Activated T-helper 17 cell treated with anti-CD3 and anti-CD28 coated beads, Interleukin-2, amount 50 U/mL, for 72 hours (primary cell): ENCODE measurements at regions not wholly inside any gene's neighbourhood (a gene's known extent, or its start where the extent isn't known, plus 50 kb on each side); places are given as distances from the start of the nearest gene placed in this dataset.
"Not testable (repeated sequence)": the region's sequence is repeated elsewhere in the genome, so short reads cannot be mapped to it uniquely, and the experiment has no call there.

ENCODE experiments used
- ATAC-seq: fragments of 150-1000 bp; cut with Tn5 transposase; replicated peaks from 2 replicates; pipeline ENCODE4 v1.10.0; 2021; ENCODE audit warnings: mild to moderate bottlenecking, moderate library complexity
- H3K27ac Mint-ChIP-seq: one replicate; pipeline ENCODE4 v1.8.0; 2022; ENCODE audit warnings: mixed read lengths
- H3K27me3 Mint-ChIP-seq: one replicate; pipeline ENCODE4 v1.8.0; 2022; ENCODE audit warnings: mixed read lengths
- H3K36me3 Mint-ChIP-seq: one replicate; pipeline ENCODE4 v1.8.0; 2022; ENCODE audit warnings: low read depth, mild to moderate bottlenecking, mixed read lengths
- H3K4me1 Mint-ChIP-seq: one replicate; pipeline ENCODE4 v1.8.0; 2022; ENCODE audit warnings: mixed read lengths
- H3K4me3 Mint-ChIP-seq: one replicate; pipeline ENCODE4 v1.8.0; 2022; ENCODE audit warnings: mild to moderate bottlenecking, mixed read lengths
- H3K9me3 Mint-ChIP-seq: one replicate; pipeline ENCODE4 v1.8.0; 2022; ENCODE audit warnings: mixed read lengths

GRCh38 chr11:81839016-81839415 is 894.6 kb downstream of the FAM181B start:
- Mint-ChIP-seq H3K4me3 (no peak overlapping the region), H3K36me3 (no peaks in the 10 kb centered on the region), H3K27ac (no peak overlapping the region), H3K27me3 (no peaks in the 10 kb centered on the region), H3K4me1 (no peaks in the 10 kb centered on the region), H3K9me3 (no peaks in the 10 kb centered on the region)
- no peak for ATAC-seq

- H3K36me3 Mint-ChIP-seq: no peaks in the 10 kb centered on the region
- H3K27me3 Mint-ChIP-seq: no peaks in the 10 kb centered on the region
- no peak for ATAC-seq
- H3K9me3 Mint-ChIP-seq: peaks cover 6% of the 10 kb centered on the region
- H3K27ac Mint-ChIP-seq: no peak overlapping the region
- H3K4me3 Mint-ChIP-seq: no peak overlapping the region
- no peaks in the 10 kb centered on the region for H3K4me1 Mint-ChIP-seq
These were observed 903.7 kb downstream of the FAM181B start for GRCh38 chr11:81829976-81830375.

- Mint-ChIP-seq H3K27me3 (no peaks in the 10 kb centered on the region), H3K4me1 (no peaks in the 10 kb centered on the region), H3K27ac (no peak overlapping the region), H3K9me3 (no peaks in the 10 kb centered on the region), H3K36me3 (no peaks in the 10 kb centered on the region), H3K4me3 (no peak overlapping the region)
- no peak for ATAC-seq
These were observed 908.3 kb downstream of the FAM181B start for GRCh38 chr11:81825346-81825745.

- H3K4me3 Mint-ChIP-seq: no peak overlapping the region
- H3K9me3 Mint-ChIP-seq: peaks cover 3% of the 10 kb centered on the region
- H3K27me3 Mint-ChIP-seq: no peaks in the 10 kb centered on the region
- ATAC-seq: no peak
- H3K36me3 Mint-ChIP-seq: no peaks in the 10 kb centered on the region
- H3K4me1 Mint-ChIP-seq: no peaks in the 10 kb centered on the region
- no peak overlapping the region for H3K27ac Mint-ChIP-seq
These were observed 914.2 kb downstream of the FAM181B start for GRCh38 chr11:81819462-81819861.

DNA sequence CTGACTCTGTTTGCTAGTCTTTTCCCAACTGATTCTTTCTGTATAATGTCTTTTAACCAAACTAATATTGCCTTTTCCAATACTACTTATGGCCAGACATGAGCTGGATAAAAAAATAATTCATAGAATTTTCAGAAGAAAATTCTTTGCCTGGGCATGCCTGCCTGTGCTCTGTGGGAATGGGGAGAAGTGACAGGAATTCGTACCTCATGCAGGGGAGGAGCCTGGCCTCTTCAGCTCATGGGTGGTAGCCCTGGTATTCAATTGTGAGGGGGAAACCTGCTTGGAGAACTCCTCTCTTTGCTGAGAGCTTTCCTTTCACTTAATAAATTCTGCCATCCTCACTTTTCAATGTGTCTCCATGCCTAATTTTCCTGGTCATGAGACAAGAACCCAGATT is 928.8 kb downstream of the FAM181B start:
- H3K36me3 Mint-ChIP-seq: no peaks in the 10 kb centered on the region

DNA sequence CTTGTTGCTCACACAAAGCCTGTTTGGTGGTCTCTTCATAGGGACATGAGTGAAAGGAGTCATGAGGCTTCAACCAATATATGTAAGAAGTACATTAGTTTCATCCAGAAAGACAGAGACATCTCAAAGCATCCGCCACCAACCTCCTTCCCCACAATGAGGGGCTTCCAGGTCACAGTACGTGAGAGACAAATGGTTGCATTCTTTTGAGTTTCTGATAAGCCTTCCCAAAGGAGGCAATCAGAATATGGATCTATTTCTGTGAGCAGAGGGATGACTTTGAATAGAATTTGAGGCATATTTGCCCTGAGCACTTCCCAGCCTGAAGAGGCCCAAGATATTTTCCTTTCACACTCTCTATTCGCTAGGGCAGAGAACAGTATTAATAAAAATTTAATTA is 931.1 kb downstream of the FAM181B start:
- H3K9me3 Mint-ChIP-seq: no peaks in the 10 kb centered on the region
- ATAC-seq: no peak
- H3K4me1 Mint-ChIP-seq: no peaks in the 10 kb centered on the region
- H3K36me3 Mint-ChIP-seq: no peaks in the 10 kb centered on the region
- H3K27me3 Mint-ChIP-seq: no peaks in the 10 kb centered on the region
- H3K27ac Mint-ChIP-seq: no peak overlapping the region
- no peak overlapping the region for H3K4me3 Mint-ChIP-seq

More for the DNA sequence above, 928.8 kb downstream of the FAM181B start:
- Mint-ChIP-seq H3K27ac (no peak overlapping the region), H3K4me1 (no peaks in the 10 kb centered on the region), H3K9me3 (no peaks in the 10 kb centered on the region), H3K27me3 (no peaks in the 10 kb centered on the region), H3K4me3 (no peak overlapping the region)
- no peak for ATAC-seq

DNA sequence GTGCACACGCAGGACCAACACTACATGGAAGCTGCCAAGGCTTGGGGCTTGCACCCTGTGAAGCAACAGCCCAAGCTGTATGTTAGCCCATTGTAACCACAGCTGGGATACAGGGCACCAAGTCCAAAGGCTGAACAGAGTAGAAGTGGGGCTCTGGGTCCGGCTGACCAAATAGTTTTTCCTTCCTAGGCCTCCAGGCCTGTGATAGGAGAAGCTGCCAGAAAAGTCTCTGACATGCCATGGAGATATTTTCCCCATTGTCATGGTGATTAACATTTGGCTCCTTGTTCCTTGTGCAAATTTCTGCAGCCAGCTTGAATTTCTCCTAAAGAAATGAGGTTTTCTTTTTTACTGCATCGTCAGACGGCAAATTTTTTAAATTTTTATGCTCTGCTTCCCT is 941.2 kb downstream of the FAM181B start:
- Mint-ChIP-seq H3K4me1 (peaks cover 4% of the 10 kb centered on the region), H3K9me3 (peaks cover 3% of the 10 kb centered on the region), H3K4me3 (no peak overlapping the region), H3K36me3 (no peaks in the 10 kb centered on the region), H3K27me3 (no peaks in the 10 kb centered on the region), H3K27ac (no peak overlapping the region)
- no peak for ATAC-seq

DNA sequence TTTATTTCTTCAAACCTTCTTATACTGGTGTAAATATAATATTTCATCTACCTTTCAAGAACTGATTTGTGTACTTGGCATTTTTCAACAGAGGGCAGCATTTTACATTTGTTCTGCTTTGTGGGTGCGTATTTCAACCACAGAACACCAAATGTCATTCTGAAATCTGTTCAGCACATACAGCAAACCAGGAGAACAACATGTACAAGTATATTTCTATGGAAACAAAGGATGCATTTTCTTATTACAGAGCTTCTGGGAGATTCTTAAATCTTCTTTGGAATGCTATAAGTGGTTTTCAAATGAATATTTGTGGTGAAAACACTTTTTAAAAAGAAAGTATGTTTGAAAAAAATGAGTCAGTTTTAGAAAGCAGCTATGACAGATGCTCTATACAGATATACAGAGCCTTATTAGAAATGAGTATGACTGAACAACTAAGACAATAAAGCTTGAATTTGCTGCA is 946.0 kb downstream of the FAM181B start:
- Mint-ChIP-seq H3K4me1 (peaks cover 4% of the 10 kb centered on the region), H3K36me3 (no peaks in the 10 kb centered on the region), H3K4me3 (no peak overlapping the region), H3K27me3 (no peaks in the 10 kb centered on the region), H3K27ac (no peak overlapping the region), H3K9me3 (no peaks in the 10 kb centered on the region)
- peak; percentile 76 for ATAC-seq

DNA sequence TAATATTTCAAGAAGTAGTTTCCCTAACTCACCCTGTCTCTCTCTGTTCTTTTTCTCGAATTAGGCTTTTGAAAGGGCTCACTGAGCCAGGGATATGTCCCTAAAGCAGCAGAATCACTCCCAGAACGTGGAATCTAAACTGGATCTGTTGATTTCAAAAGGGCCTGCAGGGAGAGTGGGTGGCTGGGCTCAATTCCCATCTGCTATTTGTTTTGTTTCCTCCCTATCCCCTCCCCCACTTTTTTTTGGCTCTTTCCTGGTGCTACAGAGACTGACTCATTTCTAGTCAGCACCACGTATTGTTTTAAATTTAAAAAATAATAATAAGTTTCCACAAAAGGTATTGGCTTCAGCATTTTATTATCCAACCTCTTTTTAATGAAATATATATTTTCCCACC is 961.5 kb downstream of the FAM181B start:
- Mint-ChIP-seq H3K27me3 (no peaks in the 10 kb centered on the region), H3K4me3 (no peak overlapping the region), H3K9me3 (no peaks in the 10 kb centered on the region), H3K36me3 (no peaks in the 10 kb centered on the region), H3K4me1 (no peaks in the 10 kb centered on the region), H3K27ac (no peak overlapping the region)
- no peak for ATAC-seq

GRCh38 chr11:81769906-81770305 is 963.8 kb downstream of the FAM181B start:
- not testable (repeated sequence) for H3K4me3 Mint-ChIP-seq, ATAC-seq, H3K27ac Mint-ChIP-seq, H3K27me3 Mint-ChIP-seq, H3K9me3 Mint-ChIP-seq, H3K4me1 Mint-ChIP-seq, H3K36me3 Mint-ChIP-seq

DNA sequence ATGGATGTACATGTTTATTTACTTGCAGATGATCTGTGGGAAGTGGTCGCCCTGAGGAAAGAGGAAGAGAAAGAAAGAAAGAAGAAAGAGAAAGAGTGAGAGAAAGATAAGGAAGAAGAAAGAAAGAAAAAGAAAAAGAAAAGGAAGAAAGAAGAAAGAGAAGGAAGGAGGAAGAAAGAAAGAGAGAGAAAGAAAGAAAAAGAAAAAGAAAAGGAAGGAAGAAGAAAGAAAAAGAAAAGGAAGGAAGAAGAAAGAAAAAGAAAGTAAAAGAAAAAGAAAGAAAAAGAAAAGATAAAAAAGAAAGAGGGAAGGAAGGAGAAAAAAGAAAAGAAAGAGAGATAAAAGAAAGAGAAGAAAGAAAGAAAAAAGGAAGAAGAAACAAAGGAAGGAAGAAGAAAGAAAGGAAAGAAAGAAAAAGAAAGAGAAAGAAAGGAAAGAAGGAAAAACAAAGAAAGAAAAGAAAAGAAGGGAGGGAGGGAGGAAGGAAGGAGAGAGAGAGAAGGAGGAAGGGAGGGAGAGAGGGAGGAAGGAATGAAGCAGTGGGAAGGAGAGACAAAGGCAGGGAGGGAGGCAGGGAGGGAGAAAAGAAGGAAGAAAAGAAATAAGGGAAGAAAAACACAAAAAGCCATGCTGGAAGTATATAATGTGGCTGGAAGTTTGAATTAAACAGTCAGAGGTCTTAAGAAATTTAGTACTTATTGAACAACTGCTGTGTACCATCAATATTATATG is 976.6 kb downstream of the FAM181B start:
- Mint-ChIP-seq H3K4me1 (no peaks in the 10 kb centered on the region), H3K36me3 (no peaks in the 10 kb centered on the region), H3K9me3 (no peaks in the 10 kb centered on the region), H3K27me3 (peaks cover 3% of the 10 kb centered on the region), H3K27ac (no peak overlapping the region), H3K4me3 (no peak overlapping the region)
- no peak for ATAC-seq

GRCh38 chr11:81749245-81749644 is 984.4 kb downstream of the FAM181B start:
- peaks cover 6% of the 10 kb centered on the region for H3K27me3 Mint-ChIP-seq
- H3K4me1 Mint-ChIP-seq: no peaks in the 10 kb centered on the region
- no peaks in the 10 kb centered on the region for H3K36me3 Mint-ChIP-seq
- no peak overlapping the region for H3K27ac Mint-ChIP-seq
- peak; percentile 32 for ATAC-seq
- H3K9me3 Mint-ChIP-seq: peaks cover 3% of the 10 kb centered on the region
- no peak overlapping the region for H3K4me3 Mint-ChIP-seq

DNA sequence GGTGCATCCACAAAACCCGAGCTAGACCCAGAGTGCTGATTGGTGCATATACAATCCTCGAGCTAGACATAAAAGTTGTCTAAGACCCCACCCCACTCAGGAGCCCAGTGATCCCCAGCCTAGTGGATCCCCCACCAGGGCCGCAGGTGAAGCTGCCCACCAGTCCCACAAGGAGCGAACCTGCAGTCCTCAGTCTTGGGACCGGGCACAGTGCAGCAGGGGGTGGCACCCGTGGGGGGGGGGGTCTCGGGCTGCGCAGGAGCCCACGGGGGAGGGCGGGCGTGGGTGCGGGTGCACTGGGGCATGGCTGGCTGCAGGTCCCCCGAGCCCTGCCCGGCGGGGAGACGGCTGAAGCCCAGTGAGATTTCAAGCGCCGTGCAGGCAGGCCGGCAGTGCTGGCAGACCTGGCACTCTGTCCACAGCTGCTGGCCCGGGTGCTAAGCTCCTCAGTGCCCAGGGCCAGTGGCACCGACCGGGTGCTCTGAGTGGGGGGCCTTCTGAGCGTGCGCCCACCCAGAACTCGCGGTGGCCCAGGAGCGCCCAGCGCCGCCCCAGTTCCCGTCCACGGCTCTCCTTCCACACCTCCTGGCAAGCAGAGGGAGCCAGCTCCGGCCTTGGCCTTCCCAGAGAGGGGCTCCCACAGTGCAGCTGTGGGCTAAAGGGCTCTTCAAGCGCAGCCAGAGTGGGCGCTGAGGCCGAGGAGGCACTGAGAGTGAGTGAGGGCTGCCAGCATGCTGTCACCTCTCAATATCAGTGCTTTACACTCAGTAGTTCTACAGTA is 989.1 kb downstream of the FAM181B start:
- no peak overlapping the region for H3K27ac Mint-ChIP-seq
- no peak for ATAC-seq
- no peak overlapping the region for H3K4me3 Mint-ChIP-seq
- peaks cover 2% of the 10 kb centered on the region for H3K9me3 Mint-ChIP-seq
- H3K36me3 Mint-ChIP-seq: no peaks in the 10 kb centered on the region
- H3K4me1 Mint-ChIP-seq: no peaks in the 10 kb centered on the region
- peaks cover 8% of the 10 kb centered on the region for H3K27me3 Mint-ChIP-seq

GRCh38 chr11:81725701-81726100 is 1008.0 kb downstream of the FAM181B start:
- Mint-ChIP-seq H3K27me3 (no peaks in the 10 kb centered on the region), H3K36me3 (no peaks in the 10 kb centered on the region), H3K9me3 (no peaks in the 10 kb centered on the region), H3K27ac (no peak overlapping the region), H3K4me1 (no peaks in the 10 kb centered on the region), H3K4me3 (no peak overlapping the region)
- ATAC-seq: no peak

GRCh38 chr11:81717695-81718094 is 1016.0 kb downstream of the FAM181B start:
- no peak for ATAC-seq
- Mint-ChIP-seq H3K27ac (no peak overlapping the region), H3K36me3 (no peaks in the 10 kb centered on the region), H3K9me3 (peaks cover 12% of the 10 kb centered on the region), H3K27me3 (peaks cover 3% of the 10 kb centered on the region), H3K4me1 (no peaks in the 10 kb centered on the region), H3K4me3 (no peak overlapping the region)
